HEK293 (cell line): ENCODE measurements at regions not wholly inside any gene's neighbourhood (a gene's known extent, or its start where the extent isn't known, plus 50 kb on each side); places are given as distances from the start of the nearest gene placed in this dataset.

Experiments used
- CTCF ChIA-PET: fragments of 350-600 bp; formaldehyde crosslinking; extraction: SDS; loops from one replicate; lab custom pipeline; 2021; ENCODE audit warnings: antibody characterized with exemption; lab: Yijun Ruan, JAX
- POLR2A ChIA-PET: fragments of 300-600 bp; formaldehyde crosslinking; extraction: SDS; loops from one replicate; lab custom pipeline; 2020; ENCODE audit warnings: antibody characterized with exemption, inconsistent platforms; lab: Yijun Ruan, JAX
- H3K27ac ChIP-seq: fragments of 200-500 bp; sonication (Bioruptor generic); 2 replicates; pipeline ENCODE4 v1.5.1; 2014; ENCODE audit warnings: low read depth, low read length, control low read depth, inconsistent platforms; ENCODE audit errors: extremely low read depth
- H3K36me3 ChIP-seq, 2 experiments: fragments of 200-500 bp in 1 of 2; sonication (Bioruptor generic) in 1 of 2; 1 replicate in 1 of 2; 2 replicates in 1 of 2; pipeline ENCODE4 v1.5.1; 2014 to 2017; ENCODE audit warnings: inconsistent platforms in 2 of 2, low read length in 2 of 2; ENCODE audit not compliant: control insufficient read depth in 2 of 2, insufficient read depth in 1 of 2
- H3K4me1 ChIP-seq: fragments of 200-500 bp; sonication (Bioruptor generic); 2 replicates; pipeline ENCODE4 v1.5.1; 2014; ENCODE audit warnings: mild to moderate bottlenecking, low read length, inconsistent platforms; ENCODE audit not compliant: control insufficient read depth, insufficient read depth
- H3K4me3 ChIP-seq: 2 replicates; pipeline ENCODE4 v1.5.1; 2011; ENCODE audit warnings: low read depth, mild to moderate bottlenecking, control low read depth, low read length, moderate library complexity
- H3K9me3 ChIP-seq: fragments of 200-500 bp; sonication (Bioruptor generic); 2 replicates; pipeline ENCODE4 v1.5.1; 2014; ENCODE audit warnings: low read depth, low read length, inconsistent platforms; ENCODE audit not compliant: control insufficient read depth, insufficient read depth
- MZF1 ChIP-seq: fragments of 450-650 bp; formaldehyde crosslinking; IDR thresholded peaks from 2 replicates; pipeline ENCODE4 v1.5.1; 2017; ENCODE audit warnings: missing biosample characterization, missing genetic modification characterization, borderline replicate concordance
- REPIN1 ChIP-seq: fragments of 450-650 bp; formaldehyde crosslinking; IDR thresholded peaks from 2 replicates; pipeline ENCODE4 v1.5.1; 2017; ENCODE audit warnings: missing biosample characterization, missing genetic modification characterization, low read depth
- ZBTB17 ChIP-seq: fragments of 450-650 bp; formaldehyde crosslinking; IDR thresholded peaks from 2 replicates; pipeline ENCODE4 v1.5.1; 2016; ENCODE audit warnings: missing biosample characterization, missing genetic modification characterization
- ZBTB48 ChIP-seq: fragments of 450-650 bp; formaldehyde crosslinking; IDR thresholded peaks from 2 replicates; pipeline ENCODE4 v1.5.1; 2016; ENCODE audit warnings: missing biosample characterization, missing genetic modification characterization
- ZBTB6 ChIP-seq: fragments of 450-650 bp; formaldehyde crosslinking; IDR thresholded peaks from 2 replicates; pipeline ENCODE4 v1.5.1; 2017; ENCODE audit warnings: missing biosample characterization, missing genetic modification characterization
- ZNF140 ChIP-seq: fragments of 450-650 bp; formaldehyde crosslinking; IDR thresholded peaks from 2 replicates; pipeline ENCODE4 v1.5.1; 2016; ENCODE audit warnings: missing biosample characterization, missing genetic modification characterization
- ZNF175 ChIP-seq: fragments of 450-650 bp; formaldehyde crosslinking; IDR thresholded peaks from 2 replicates; pipeline ENCODE4 v1.5.1; 2016; ENCODE audit warnings: missing biosample characterization, missing genetic modification characterization
- ZNF354C ChIP-seq: fragments of 450-650 bp; formaldehyde crosslinking; IDR thresholded peaks from 2 replicates; pipeline ENCODE4 v1.5.1; 2016; ENCODE audit warnings: missing biosample characterization, missing genetic modification characterization, low read depth, borderline replicate concordance
- ZNF404 ChIP-seq: fragments of 450-650 bp; formaldehyde crosslinking; IDR thresholded peaks from 2 replicates; pipeline ENCODE4 v1.5.1; 2017; ENCODE audit warnings: missing biosample characterization, missing genetic modification characterization
- ZNF423 ChIP-seq: fragments of 450-650 bp; formaldehyde crosslinking; IDR thresholded peaks from 2 replicates; pipeline ENCODE4 v1.5.1; 2016; ENCODE audit warnings: missing biosample characterization, missing genetic modification characterization
- ZNF48 ChIP-seq: fragments of 450-650 bp; formaldehyde crosslinking; IDR thresholded peaks from 2 replicates; pipeline ENCODE4 v1.5.1; 2016; ENCODE audit warnings: missing biosample characterization, missing genetic modification characterization
- ZNF518A ChIP-seq: fragments of 450-650 bp; formaldehyde crosslinking; conservative IDR thresholded peaks from 2 replicates; pipeline ENCODE4 v1.5.1; 2016; ENCODE audit warnings: low read depth, missing biosample characterization, missing genetic modification characterization
- ZNF707 ChIP-seq: fragments of 450-650 bp; formaldehyde crosslinking; IDR thresholded peaks from 2 replicates; pipeline ENCODE4 v1.5.1; 2016; ENCODE audit warnings: missing biosample characterization, missing genetic modification characterization
- ZNF785 ChIP-seq: fragments of 450-650 bp; formaldehyde crosslinking; IDR thresholded peaks from 2 replicates; pipeline ENCODE4 v1.5.1; 2016; ENCODE audit warnings: missing biosample characterization, missing genetic modification characterization
- ZNF792 ChIP-seq: fragments of 450-650 bp; formaldehyde crosslinking; IDR thresholded peaks from 2 replicates; pipeline ENCODE4 v1.5.1; 2016; ENCODE audit warnings: missing biosample characterization, missing genetic modification characterization
- ZNF843 ChIP-seq: fragments of 450-650 bp; formaldehyde crosslinking; IDR thresholded peaks from 2 replicates; pipeline ENCODE4 v1.5.1; 2016; ENCODE audit warnings: missing biosample characterization, missing genetic modification characterization
- TF ChIP-seq, protein P1 (sequence below): fragments of 450-650 bp; formaldehyde crosslinking; IDR thresholded peaks from 2 replicates; pipeline ENCODE4 v1.5.1; 2016; ENCODE audit warnings: missing biosample characterization, missing genetic modification characterization
- TF ChIP-seq, protein P2 (sequence below): fragments of 450-650 bp; formaldehyde crosslinking; IDR thresholded peaks from 2 replicates; pipeline ENCODE4 v1.5.1; 2016; ENCODE audit warnings: missing biosample characterization, missing genetic modification characterization, low read depth
- TF ChIP-seq, protein P3 (sequence below): fragments of 450-650 bp; formaldehyde crosslinking; IDR thresholded peaks from 2 replicates; pipeline ENCODE4 v1.5.1; 2016; ENCODE audit warnings: missing biosample characterization, missing genetic modification characterization

- POLR2A ChIA-PET = no interaction called here
- TF ChIP-seq MZF1 (tag by site-specific recombination) (no peak), ZNF404 (tag by site-specific recombination) (no peak), ZBTB48 (no peak), ZBTB17 (tag by site-specific recombination) (no peak), ZNF792 (tag by site-specific recombination) (no peak), ZNF707 (tag by site-specific recombination) (no peak), ZNF843 (tag by site-specific recombination) (no peak), ZNF354C (tag by site-specific recombination) (no peak), REPIN1 (tag by site-specific recombination) (no peak), ZNF175 (tag by site-specific recombination) (no peak), ZNF48 (no peak)
- TF ChIP-seq, protein P1, sequence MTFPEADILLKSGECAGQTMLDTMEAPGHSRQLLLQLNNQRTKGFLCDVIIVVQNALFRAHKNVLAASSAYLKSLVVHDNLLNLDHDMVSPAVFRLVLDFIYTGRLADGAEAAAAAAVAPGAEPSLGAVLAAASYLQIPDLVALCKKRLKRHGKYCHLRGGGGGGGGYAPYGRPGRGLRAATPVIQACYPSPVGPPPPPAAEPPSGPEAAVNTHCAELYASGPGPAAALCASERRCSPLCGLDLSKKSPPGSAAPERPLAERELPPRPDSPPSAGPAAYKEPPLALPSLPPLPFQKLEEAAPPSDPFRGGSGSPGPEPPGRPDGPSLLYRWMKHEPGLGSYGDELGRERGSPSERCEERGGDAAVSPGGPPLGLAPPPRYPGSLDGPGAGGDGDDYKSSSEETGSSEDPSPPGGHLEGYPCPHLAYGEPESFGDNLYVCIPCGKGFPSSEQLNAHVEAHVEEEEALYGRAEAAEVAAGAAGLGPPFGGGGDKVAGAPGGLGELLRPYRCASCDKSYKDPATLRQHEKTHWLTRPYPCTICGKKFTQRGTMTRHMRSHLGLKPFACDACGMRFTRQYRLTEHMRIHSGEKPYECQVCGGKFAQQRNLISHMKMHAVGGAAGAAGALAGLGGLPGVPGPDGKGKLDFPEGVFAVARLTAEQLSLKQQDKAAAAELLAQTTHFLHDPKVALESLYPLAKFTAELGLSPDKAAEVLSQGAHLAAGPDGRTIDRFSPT (tag by site-specific recombination) = no peak
- TF ChIP-seq, protein P2, sequence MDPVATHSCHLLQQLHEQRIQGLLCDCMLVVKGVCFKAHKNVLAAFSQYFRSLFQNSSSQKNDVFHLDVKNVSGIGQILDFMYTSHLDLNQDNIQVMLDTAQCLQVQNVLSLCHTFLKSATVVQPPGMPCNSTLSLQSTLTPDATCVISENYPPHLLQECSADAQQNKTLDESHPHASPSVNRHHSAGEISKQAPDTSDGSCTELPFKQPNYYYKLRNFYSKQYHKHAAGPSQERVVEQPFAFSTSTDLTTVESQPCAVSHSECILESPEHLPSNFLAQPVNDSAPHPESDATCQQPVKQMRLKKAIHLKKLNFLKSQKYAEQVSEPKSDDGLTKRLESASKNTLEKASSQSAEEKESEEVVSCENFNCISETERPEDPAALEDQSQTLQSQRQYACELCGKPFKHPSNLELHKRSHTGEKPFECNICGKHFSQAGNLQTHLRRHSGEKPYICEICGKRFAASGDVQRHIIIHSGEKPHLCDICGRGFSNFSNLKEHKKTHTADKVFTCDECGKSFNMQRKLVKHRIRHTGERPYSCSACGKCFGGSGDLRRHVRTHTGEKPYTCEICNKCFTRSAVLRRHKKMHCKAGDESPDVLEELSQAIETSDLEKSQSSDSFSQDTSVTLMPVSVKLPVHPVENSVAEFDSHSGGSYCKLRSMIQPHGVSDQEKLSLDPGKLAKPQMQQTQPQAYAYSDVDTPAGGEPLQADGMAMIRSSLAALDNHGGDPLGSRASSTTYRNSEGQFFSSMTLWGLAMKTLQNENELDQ (tag by site-specific recombination) = no peak
- Histone ChIP-seq H3K27ac (no peak overlapping the region), H3K4me3 (no peak overlapping the region), H3K4me1 (no peaks in the 10 kb centered on the region), H3K36me3 (no peaks in the 10 kb centered on the region), H3K9me3 (no peaks in the 10 kb centered on the region)
- CTCF ChIA-PET = interaction anchor here (1.0 kb wide), 1 partner anchor 23 kb away, joined by 3 read pairs; no protein-coding TSS in a partner anchor
These were observed 523.8 kb downstream of the PPARGC1A start for GRCh38 chr4:23365871-23366556.

- POLR2A ChIA-PET = no interaction called here
- Histone ChIP-seq H3K4me1 (no peaks in the 10 kb centered on the region), H3K9me3 (no peaks in the 10 kb centered on the region), H3K27ac (no peak overlapping the region), H3K4me3 (no peak overlapping the region), H3K36me3 (no peaks in the 10 kb centered on the region)
- CTCF ChIA-PET = no interaction called here
- TF ChIP-seq, protein P3, sequence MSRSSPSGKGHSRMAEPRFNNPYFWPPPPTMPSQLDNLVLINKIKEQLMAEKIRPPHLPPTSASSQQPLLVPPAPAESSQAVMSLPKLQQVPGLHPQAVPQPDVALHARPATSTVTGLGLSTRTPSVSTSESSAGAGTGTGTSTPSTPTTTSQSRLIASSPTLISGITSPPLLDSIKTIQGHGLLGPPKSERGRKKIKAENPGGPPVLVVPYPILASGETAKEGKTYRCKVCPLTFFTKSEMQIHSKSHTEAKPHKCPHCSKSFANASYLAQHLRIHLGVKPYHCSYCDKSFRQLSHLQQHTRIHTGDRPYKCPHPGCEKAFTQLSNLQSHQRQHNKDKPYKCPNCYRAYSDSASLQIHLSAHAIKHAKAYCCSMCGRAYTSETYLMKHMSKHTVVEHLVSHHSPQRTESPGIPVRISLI = no peak
- TF ChIP-seq ZNF518A (tag by site-specific recombination) = no peak
- TF ChIP-seq ZBTB6 (tag by site-specific recombination) = no peak
- TF ChIP-seq ZNF785 (tag by site-specific recombination) = no peak
- TF ChIP-seq ZNF48 = no peak
- TF ChIP-seq ZNF423 (tag by site-specific recombination) = no peak
- TF ChIP-seq, protein P2 (tag by site-specific recombination) = no peak
- no peak for TF ChIP-seq ZNF140
These were observed 524.8 kb downstream of the PPARGC1A start for GRCh38 chr4:23365086-23365485.
